Neural progenitor cell (in vitro differentiated cells): ENCODE measurements at regions not wholly inside any gene's neighbourhood (a gene's known extent, or its start where the extent isn't known, plus 50 kb on each side); places are given as distances from the start of the nearest gene placed in this dataset.

Source experiments
- EZH2 ChIP-seq: fragments of 200-600 bp; sonication (generic); IDR thresholded peaks from 2 replicates; pipeline ENCODE4 v1.6.1; 2017; ENCODE audit warnings: antibody characterized with exemption, mild to moderate bottlenecking, moderate library complexity
- EZH2phosphoT487 ChIP-seq: fragments of 200-600 bp; sonication (generic); IDR thresholded peaks from 2 replicates; pipeline ENCODE4 v1.6.1; 2017; ENCODE audit warnings: antibody characterized with exemption
- TF ChIP-seq, protein P1 (sequence below): fragments of 200-600 bp; sonication (generic); IDR thresholded peaks from 2 replicates; pipeline ENCODE4 v1.5.1; 2017; ENCODE audit warnings: antibody characterized with exemption, mild to moderate bottlenecking

DNA sequence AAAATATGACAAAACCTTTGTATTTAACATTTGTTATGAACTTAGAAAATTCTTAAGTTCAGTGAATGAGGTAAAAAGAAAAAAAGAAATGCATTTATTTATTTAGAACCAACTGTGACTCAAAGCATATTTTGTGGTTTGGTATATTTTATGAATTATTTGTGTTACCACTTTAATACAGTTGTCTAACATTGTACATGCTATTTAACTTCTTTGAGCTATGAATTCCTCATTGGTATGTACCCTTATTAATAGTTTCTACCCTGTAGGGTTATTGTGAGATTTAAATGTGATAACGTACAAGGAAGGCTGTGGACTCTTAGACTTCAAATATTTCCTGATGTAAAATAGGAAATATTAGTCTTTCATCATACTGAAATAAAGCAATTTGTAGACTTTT, 162.6 kb downstream of the MMUT start:
- TF ChIP-seq, protein P1, sequence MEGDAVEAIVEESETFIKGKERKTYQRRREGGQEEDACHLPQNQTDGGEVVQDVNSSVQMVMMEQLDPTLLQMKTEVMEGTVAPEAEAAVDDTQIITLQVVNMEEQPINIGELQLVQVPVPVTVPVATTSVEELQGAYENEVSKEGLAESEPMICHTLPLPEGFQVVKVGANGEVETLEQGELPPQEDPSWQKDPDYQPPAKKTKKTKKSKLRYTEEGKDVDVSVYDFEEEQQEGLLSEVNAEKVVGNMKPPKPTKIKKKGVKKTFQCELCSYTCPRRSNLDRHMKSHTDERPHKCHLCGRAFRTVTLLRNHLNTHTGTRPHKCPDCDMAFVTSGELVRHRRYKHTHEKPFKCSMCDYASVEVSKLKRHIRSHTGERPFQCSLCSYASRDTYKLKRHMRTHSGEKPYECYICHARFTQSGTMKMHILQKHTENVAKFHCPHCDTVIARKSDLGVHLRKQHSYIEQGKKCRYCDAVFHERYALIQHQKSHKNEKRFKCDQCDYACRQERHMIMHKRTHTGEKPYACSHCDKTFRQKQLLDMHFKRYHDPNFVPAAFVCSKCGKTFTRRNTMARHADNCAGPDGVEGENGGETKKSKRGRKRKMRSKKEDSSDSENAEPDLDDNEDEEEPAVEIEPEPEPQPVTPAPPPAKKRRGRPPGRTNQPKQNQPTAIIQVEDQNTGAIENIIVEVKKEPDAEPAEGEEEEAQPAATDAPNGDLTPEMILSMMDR: no peak
- TF ChIP-seq EZH2phosphoT487: no peak
- no peak for TF ChIP-seq EZH2
